ENCODE measurements at regions not wholly inside any gene's neighbourhood (a gene's known extent, or its start where the extent isn't known, plus 50 kb on each side); places are given as distances from the start of the nearest gene placed in this dataset.

- Histone ChIP-seq H3K27ac (no peak overlapping the region), H3K27me3 (no peaks in the 10 kb centered on the region), H3K9me3 (no peaks in the 10 kb centered on the region), H3K4me1 (no peaks in the 10 kb centered on the region), H3K36me3 (no peaks in the 10 kb centered on the region), H3K4me3 (no peak overlapping the region)
- intact Hi-C loops (cut with DNase I; ENCODE audit: low total_unique reads) (no loop called here), in situ Hi-C loops (cut with MboI; ENCODE audit: low pct_ligation_motif_present in 1 of 4, low pct_unique_long_range_greater_than_20kb in 1 of 4, low sequenced_read_pairs in 3 of 4) (no loop called here)
- 67 to 95% methylated on average over 1 of the region's 1 CpG for WGBS, 2 donors (ENCODE audit: low coverage in 1 of 2)
- no peak for DNase-seq
- TF ChIP-seq EP300 (IDR thresholded peaks at IDR 0.05; ENCODE audit: low read depth) (no peak), CTCF (IDR thresholded peaks at IDR 0.05) (no peak), POLR2AphosphoS5 (IDR thresholded peaks at IDR 0.05) (no peak), POLR2A (IDR thresholded peaks at IDR 0.05) (no peak)
Measured at GRCh38 chr1:166730299-166730888, 108.9 kb upstream of the POGK start.

- H3K9me3 ChIP-seq = no peaks in the 10 kb centered on the region
- H3K4me3 ChIP-seq = no peak overlapping the region
- no peak for DNase-seq
- in situ Hi-C loops (cut with MboI; ENCODE audit: low pct_ligation_motif_present in 1 of 4, low pct_unique_long_range_greater_than_20kb in 1 of 4, low sequenced_read_pairs in 3 of 4) = no loop called here
- no peaks in the 10 kb centered on the region for H3K27me3 ChIP-seq
- H3K36me3 ChIP-seq = no peaks in the 10 kb centered on the region
- no peaks in the 10 kb centered on the region for H3K4me1 ChIP-seq
- intact Hi-C loops (cut with DNase I; ENCODE audit: low total_unique reads) = no loop called here
- no peak overlapping the region for H3K27ac ChIP-seq
- TF ChIP-seq EP300 (IDR thresholded peaks at IDR 0.05; ENCODE audit: low read depth) = no peak
- TF ChIP-seq POLR2AphosphoS5 (IDR thresholded peaks at IDR 0.05) = no peak
- no peak for TF ChIP-seq CTCF (IDR thresholded peaks at IDR 0.05)
- no peak for TF ChIP-seq POLR2A (IDR thresholded peaks at IDR 0.05)
Measured at GRCh38 chr1:166738140-166738539, 101.1 kb upstream of the POGK start.

GRCh38 chr1:166738873-166739272 is 100.4 kb upstream of the POGK start:
- DNase-seq = no peak
- in situ Hi-C loops (cut with MboI; ENCODE audit: low pct_ligation_motif_present in 1 of 4, low pct_unique_long_range_greater_than_20kb in 1 of 4, low sequenced_read_pairs in 3 of 4) = no loop called here
- Histone ChIP-seq H3K27ac (no peak overlapping the region), H3K27me3 (no peaks in the 10 kb centered on the region), H3K9me3 (no peaks in the 10 kb centered on the region), H3K4me3 (no peak overlapping the region), H3K4me1 (no peaks in the 10 kb centered on the region), H3K36me3 (no peaks in the 10 kb centered on the region)
- WGBS, 2 donors (ENCODE audit: low coverage in 1 of 2) = 36 to 40% methylated on average over 2 of the region's 2 CpGs
- no peak for TF ChIP-seq POLR2AphosphoS5 (IDR thresholded peaks at IDR 0.05)
- TF ChIP-seq EP300 (IDR thresholded peaks at IDR 0.05; ENCODE audit: low read depth) = no peak
- TF ChIP-seq CTCF (IDR thresholded peaks at IDR 0.05) = no peak
- TF ChIP-seq POLR2A (IDR thresholded peaks at IDR 0.05) = no peak
- intact Hi-C loops (cut with DNase I; ENCODE audit: low total_unique reads) = no loop called here

GRCh38 chr1:166740668-166741276 is 98.5 kb upstream of the POGK start:
- Histone ChIP-seq H3K27me3 (no peaks in the 10 kb centered on the region), H3K36me3 (no peaks in the 10 kb centered on the region), H3K27ac (no peak overlapping the region), H3K4me1 (no peaks in the 10 kb centered on the region), H3K4me3 (no peak overlapping the region), H3K9me3 (peaks cover 4 to 9% of the 10 kb centered on the region in 2 donors)
- WGBS, 2 donors (ENCODE audit: low coverage in 1 of 2) = 72 to 76% methylated on average over 3 of the region's 3 CpGs
- DNase-seq = no peak
- in situ Hi-C loops (cut with MboI; ENCODE audit: low pct_ligation_motif_present in 1 of 4, low pct_unique_long_range_greater_than_20kb in 1 of 4, low sequenced_read_pairs in 3 of 4) = no loop called here
- TF ChIP-seq EP300 (IDR thresholded peaks at IDR 0.05; ENCODE audit: low read depth) (no peak), POLR2A (IDR thresholded peaks at IDR 0.05) (no peak), CTCF (IDR thresholded peaks at IDR 0.05) (no peak), POLR2AphosphoS5 (IDR thresholded peaks at IDR 0.05) (no peak)
- intact Hi-C loops (cut with DNase I; ENCODE audit: low total_unique reads) = no loop called here

All from transverse colon (tissue), 4 donors.